ENCODE measurements at regions not wholly inside any gene's neighbourhood (a gene's known extent, or its start where the extent isn't known, plus 50 kb on each side); places are given as distances from the start of the nearest gene placed in this dataset.

GRCh38 chr5:174392892-174393291, 331.5 kb upstream of the MSX2 start:
- no peak for TF ChIP-seq EZH2phosphoT487 (IDR thresholded peaks at IDR 0.05; ENCODE audit: insufficient read depth, low read depth)
- TF ChIP-seq EZH2 (IDR thresholded peaks at IDR 0.05; ENCODE audit: insufficient read depth, poor library complexity, severe bottlenecking), result no peak
